Astrocyte (in vitro differentiated cells and primary cell): ENCODE measurements at regions not wholly inside any gene's neighbourhood (a gene's known extent, or its start where the extent isn't known, plus 50 kb on each side); places are given as distances from the start of the nearest gene placed in this dataset.

ENCODE experiments used
- EZH2 ChIP-seq: IDR thresholded peaks from 2 replicates; pipeline ENCODE4 v1.6.1; 2012; ENCODE audit warnings: mild to moderate bottlenecking, low read length, inconsistent platforms; ENCODE audit not compliant: insufficient read depth
- TF ChIP-seq, protein P1 (sequence below): IDR thresholded peaks from 2 replicates; pipeline ENCODE4 v1.5.1; 2011; ENCODE audit warnings: low read depth, mild to moderate bottlenecking, inconsistent platforms, low read length, moderate library complexity; ENCODE audit not compliant: insufficient read depth

DNA sequence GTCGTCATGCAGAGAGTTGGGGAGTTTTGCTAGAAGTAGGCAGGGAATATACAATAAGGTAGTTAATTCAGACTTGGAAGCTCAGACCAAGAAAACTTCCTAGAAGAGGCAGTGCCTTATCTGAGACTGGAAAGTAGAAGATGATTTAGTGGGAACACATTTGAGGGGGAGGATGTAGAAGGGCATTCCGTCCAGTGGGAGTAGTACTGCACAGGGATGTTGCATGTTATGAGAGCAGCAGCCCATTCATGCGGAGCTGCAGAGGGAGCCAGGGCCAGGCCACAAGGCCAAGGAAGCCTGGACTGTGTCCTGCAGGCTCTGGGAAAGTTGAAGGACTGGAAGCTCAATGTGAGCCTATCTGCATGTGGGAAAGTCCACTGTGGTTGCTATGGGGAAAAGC, 344.5 kb upstream of the EEF2KMT start:
- TF ChIP-seq, protein P1, sequence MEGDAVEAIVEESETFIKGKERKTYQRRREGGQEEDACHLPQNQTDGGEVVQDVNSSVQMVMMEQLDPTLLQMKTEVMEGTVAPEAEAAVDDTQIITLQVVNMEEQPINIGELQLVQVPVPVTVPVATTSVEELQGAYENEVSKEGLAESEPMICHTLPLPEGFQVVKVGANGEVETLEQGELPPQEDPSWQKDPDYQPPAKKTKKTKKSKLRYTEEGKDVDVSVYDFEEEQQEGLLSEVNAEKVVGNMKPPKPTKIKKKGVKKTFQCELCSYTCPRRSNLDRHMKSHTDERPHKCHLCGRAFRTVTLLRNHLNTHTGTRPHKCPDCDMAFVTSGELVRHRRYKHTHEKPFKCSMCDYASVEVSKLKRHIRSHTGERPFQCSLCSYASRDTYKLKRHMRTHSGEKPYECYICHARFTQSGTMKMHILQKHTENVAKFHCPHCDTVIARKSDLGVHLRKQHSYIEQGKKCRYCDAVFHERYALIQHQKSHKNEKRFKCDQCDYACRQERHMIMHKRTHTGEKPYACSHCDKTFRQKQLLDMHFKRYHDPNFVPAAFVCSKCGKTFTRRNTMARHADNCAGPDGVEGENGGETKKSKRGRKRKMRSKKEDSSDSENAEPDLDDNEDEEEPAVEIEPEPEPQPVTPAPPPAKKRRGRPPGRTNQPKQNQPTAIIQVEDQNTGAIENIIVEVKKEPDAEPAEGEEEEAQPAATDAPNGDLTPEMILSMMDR, result no peak
- TF ChIP-seq EZH2, result no peak
